ENCODE measurements at regions not wholly inside any gene's neighbourhood (a gene's known extent, or its start where the extent isn't known, plus 50 kb on each side); places are given as distances from the start of the nearest gene placed in this dataset.

DNA sequence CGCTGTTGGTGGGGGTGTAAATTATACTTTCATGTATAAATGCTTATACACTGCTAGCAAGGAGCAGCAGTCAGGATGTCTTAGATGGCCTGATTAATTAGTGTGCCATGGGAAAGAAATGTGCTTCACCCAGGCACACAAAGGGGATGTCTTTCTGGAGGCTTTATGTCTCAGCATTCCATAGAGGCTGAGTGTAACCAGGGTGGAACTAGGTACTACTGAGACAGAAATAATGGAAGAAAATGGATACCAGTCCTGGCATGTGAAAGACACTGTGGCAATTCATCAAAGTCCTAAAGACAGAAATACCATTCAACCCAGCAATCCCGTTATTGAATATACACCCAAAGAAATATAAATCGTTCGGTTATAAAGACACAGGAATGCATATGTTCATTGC is 52.5 kb downstream of the PF4 start:
- DNase-seq: no peak

DNA sequence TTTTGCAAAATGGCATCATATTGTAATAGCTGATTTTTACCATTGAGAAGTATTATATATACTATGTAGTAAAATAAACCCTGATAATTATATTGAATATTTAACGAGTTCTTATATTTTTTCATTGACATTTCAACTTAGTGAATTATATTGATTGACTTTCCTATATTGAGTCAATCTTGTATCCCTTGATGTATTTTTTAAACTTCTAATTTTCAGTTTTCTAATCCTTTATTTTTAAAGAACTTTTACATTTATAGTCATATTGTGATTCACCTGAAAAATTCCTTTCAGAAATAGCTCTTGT is 54.4 kb downstream of the CXCL1 start:
- DNase-seq: no peak

DNA sequence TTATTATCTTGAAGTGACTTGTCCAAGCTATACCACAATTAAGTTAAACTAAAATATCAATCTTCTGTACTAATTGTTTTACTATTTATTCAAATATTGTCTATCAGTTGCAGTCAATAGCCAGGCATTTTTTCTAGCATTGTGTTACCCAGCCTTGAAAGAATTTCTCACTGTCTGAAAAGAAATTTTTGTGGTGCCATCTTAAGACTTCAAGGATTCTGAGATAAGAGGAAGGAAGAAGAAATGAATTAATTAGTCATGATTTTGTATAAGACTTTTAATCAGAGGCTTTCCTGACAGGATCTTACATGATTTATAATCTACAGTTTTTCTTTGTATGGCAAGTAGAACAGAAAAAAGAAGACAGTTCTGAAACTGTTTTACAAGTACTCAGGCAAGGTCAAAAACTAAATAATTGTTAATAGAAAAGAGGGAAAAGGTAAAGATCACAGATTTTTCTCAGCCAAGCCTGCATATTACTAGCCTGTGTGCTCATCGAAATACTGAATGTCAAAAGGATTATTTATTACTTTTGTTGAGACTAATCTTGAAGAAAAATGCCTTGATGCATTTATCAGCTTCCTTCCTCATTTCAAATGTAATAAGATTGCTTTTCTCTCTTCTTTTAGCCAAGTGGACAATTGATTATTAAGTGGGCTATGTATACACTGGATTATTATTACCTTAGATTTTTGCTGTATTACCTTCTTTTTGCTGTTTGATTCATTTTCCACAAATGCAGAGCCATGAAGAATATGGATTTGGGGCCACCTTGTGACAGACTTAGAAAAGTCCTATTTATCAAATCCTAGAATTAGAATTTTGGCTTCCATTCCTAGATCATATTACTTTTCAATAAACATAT is 53.8 kb downstream of the CXCL1 start:
- peak; percentile 58 for DNase-seq

DNA sequence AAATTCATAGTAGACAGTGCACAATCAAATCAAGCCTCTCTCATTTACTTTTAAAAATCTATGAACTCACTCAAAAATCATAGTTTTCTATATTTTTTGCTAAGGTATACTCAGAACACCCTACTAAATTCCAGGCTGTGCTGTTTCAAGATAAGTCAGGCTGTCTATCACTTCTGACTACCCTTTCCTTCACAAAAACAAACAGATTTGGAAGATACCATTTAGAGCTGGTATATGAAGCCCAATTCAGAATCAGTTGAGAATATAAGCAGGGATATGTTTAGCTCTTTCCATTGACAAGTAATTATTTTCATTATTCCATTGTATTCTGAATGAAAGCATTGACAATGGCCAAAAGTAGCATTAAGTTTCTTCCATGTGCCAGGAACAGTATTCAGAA is 53.1 kb downstream of the CXCL1 start:
- no peak for DNase-seq

Measured in hematopoietic multipotent progenitor cell treated with erythropoietin and hydrocortisone succinate and interleukin-3 and kit ligand, for 6 days (in vitro differentiated cells).